GM12892 (cell line): ENCODE measurements at regions not wholly inside any gene's neighbourhood (a gene's known extent, or its start where the extent isn't known, plus 50 kb on each side); places are given as distances from the start of the nearest gene placed in this dataset.

Source experiments
- POLR2A ChIP-seq: IDR thresholded peaks from 2 replicates; pipeline ENCODE4 v1.6.1; 2011; ENCODE audit warnings: low read depth, low read length, control low read depth
- POLR2AphosphoS5 ChIP-seq: IDR thresholded peaks from 2 replicates; pipeline ENCODE4 v1.6.1; 2011; ENCODE audit warnings: low read depth, low read length, control low read depth
- TAF1 ChIP-seq: IDR thresholded peaks from 2 replicates; pipeline ENCODE4 v1.6.1; 2011; ENCODE audit warnings: low read depth, mild to moderate bottlenecking, control low read depth, low read length, borderline replicate concordance

DNA sequence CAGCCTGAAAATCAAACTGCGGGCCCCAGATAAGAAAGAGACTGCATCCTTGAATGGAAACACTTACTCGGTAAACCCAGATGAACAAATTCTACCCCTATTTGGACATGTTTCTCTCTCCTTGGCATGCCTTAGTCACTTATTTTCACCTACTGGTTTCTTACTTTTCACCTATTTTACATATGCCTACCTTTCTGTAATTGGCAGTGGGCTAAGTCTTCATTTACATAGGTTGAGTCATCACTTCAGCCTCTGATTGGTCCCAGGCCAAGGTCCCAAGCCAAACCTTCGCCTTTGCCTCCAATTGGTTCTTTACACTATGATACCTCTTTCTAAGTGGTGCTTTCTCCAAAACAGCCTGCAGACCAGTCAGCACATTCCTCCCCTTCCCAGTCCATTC, 111.3 kb downstream of the DYRK2 start:
- TF ChIP-seq POLR2A (no peak), POLR2AphosphoS5 (no peak), TAF1 (no peak)
